HS-27A (cell line): ENCODE measurements at regions not wholly inside any gene's neighbourhood (a gene's known extent, or its start where the extent isn't known, plus 50 kb on each side); places are given as distances from the start of the nearest gene placed in this dataset.

Source experiments
- DNase-seq: peaks from one replicate; pipeline ENCODE4 v3.0.0-alpha.2; 2012; ENCODE audit warnings: low read depth, missing footprints

DNA sequence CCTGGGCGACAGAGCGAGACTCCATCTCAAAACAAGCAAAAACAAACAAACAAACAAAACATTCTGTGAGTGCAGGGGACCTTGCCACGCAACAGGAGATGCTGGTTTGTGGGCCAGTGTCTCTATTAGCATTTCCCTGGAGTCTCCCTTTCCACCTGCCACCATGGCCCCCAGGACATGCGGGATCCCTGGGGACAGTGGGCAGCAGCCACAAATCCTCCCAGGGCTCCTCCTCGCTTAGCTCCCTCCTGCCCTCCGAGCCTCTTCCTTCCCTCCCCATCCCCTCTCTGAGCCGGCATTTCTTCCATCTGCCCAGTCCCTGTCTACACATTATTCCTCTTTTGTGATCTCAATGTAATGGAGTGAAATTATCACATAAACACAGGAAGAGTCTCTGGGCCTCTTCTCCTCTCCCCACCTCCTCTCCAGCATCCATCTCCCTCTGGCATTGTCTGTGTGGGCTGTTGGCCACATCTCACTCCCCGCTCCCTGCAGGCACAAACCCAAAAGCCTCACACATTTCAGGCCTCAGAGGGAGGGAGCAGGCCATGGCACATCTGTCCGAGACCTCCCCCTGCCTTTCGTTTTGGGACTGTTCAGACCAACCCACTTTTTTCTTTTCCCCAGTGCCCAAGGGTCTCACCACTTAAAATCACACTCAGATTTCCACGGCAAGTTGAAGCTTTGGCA lies 144.3 kb downstream of the MIS18A start:
- DNase-seq: no peak

DNA sequence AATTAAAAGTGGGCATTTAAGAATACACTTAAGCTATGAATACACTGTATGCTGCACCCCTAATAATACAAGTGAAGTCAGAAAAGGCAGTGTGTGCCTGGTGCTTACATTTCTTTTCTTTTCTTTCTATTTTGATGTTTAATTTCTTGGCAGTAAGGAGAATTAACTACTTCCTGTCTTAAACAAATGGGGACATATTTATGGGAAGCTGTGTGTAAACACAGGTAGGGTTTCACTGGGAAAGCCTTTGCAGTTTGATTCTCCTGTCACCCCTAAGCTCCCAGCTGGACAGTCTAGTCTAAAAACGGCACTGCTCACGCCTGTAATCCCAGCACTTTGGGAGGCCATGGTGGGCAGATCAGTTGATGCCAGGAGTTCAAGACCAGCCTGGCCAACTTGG lies 146.0 kb downstream of the MIS18A start:
- DNase-seq: no peak

GRCh38 chr21:32132409-32132808 lies 146.4 kb downstream of the MIS18A start:
- DNase-seq: no peak

DNA sequence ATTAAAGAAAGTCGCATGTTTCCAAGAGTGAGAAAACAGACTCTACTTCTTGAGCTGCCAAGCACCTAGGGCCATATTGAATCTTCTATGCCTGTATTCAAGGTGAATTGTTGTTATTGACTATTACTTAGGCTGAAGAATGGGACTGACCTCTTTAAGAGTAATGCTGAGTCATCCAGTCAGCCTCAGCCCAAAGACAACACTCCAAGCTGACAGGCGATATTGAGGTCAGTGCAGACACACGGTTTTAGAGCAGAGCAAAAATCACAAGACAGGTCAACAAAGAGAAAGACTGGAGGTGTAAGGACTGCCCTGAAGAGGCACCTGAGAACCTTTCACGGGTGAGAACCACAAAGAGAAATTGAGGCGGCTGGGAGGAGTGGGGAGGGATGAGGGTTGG lies 146.9 kb downstream of the MIS18A start:
- no peak for DNase-seq

DNA sequence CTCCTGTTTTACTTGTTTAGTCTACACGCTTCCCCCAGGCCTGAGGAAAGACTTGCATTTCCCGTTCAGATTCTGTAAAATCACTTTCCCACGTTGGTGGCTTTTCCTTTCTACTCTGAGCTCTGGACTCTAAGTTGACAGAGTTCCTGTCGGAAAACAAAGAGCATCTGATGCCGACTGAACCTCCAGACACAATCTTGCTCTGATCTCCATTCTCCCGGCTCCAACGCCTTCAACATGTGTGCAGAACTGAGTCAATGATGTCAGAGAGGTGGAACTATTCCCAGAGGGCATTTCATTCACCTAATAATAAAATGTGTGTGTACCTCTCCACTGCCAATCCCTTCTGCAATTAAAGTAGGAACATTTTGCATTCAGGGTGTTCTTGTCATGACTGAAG lies 147.7 kb downstream of the MIS18A start:
- no peak for DNase-seq

GRCh38 chr21:32130031-32130891 lies 148.6 kb downstream of the MIS18A start:
- DNase-seq: no peak

- DNase-seq: no peak
Observed at GRCh38 chr21:32127081-32127480, 151.8 kb downstream of the MIS18A start.

GRCh38 chr21:32122082-32122481 lies 156.8 kb downstream of the MIS18A start:
- no peak for DNase-seq

GRCh38 chr21:32120230-32120629 lies 158.6 kb downstream of the MIS18A start:
- DNase-seq: no peak

DNA sequence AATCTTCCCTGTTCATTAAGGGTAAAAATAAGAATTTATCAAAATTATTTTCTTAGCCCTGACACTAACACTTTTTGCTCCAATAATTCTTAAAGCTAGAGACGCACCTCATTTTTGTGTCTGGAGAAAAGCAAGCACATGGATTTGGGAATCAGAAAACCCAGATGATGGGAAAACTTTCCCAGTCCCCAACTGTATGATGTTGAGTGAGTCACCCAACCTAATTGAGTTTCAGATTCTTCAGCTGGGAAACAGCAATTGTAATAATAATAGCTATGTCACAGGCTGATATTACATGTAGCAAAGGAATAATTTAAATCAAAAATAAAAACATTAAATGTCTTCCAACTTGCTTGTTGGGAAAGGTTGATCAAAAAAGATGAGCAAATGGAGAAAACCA lies 159.0 kb downstream of the MIS18A start:
- DNase-seq: no peak

DNA sequence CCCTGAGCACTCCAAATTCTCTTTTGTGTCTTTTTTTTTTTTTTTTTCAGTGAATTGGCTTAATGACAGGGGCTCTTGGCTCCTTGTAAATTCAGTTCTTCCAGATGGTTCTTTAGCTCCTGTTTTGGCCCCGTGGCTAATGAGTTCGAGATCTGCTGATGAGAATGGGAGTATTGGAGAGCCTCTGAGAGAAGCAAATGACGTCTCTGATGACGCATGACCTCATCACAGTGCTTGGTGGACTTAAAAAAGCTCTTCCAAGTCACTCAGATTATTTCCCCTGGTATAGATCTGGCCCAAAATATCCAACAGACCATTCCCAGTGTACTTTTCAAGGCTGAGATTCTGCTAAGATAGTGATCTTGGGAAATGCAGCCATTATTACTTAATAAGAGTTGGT lies 159.5 kb downstream of the MIS18A start:
- DNase-seq: no peak

- no peak for DNase-seq
Observed at GRCh38 chr21:32114419-32115035, 164.3 kb downstream of the MIS18A start.

DNA sequence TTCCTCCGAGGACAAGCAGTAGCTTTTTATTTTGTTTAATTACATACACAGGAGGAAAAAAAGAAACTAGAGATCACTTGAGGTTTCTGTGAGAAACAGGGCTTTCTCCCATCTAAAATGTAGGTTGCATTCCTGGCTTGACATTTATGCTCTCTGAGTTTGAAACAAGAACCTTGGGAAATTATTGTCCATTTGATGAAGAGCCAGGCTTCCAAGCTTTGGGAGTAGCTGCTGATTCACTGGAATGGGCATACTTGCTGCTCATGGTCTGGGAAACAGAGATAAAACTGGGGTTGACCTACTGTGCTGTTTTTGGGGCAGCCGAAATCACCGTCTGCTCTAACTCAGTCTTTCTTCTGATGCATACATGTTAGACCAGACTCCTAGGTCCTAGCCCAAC lies 165.4 kb downstream of the MIS18A start:
- no peak for DNase-seq

DNA sequence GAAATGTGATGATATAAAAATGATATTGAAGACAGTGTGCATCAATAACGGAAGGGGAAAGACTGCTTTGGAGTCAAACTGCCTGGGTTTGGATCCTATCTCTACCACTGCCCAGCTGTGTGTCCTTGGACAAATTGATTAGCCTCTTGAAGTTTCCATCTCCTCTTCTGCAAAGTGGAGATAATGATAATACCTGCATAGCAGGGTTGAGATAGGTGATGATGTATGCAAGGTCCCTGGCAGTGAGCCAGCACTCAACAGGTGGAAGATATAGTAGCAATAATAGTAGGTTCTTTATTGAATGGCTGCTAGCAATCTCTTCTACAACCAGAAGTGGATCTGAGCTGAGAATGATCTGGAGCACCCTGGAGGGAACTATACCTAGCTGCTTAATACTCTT lies 166.7 kb downstream of the MIS18A start:
- DNase-seq: no peak

- DNase-seq: no peak
Observed at GRCh38 chr21:32108566-32108965, 170.3 kb downstream of the MIS18A start.

GRCh38 chr21:32103361-32103760 lies 175.5 kb downstream of the MIS18A start:
- DNase-seq: no peak

- no peak for DNase-seq
Observed at GRCh38 chr21:32102426-32102825, 176.4 kb downstream of the MIS18A start.

- DNase-seq: no peak
Observed at GRCh38 chr21:32101277-32101676, 177.6 kb downstream of the MIS18A start.

- DNase-seq: no peak
Observed at GRCh38 chr21:32100423-32100822, 178.4 kb downstream of the MIS18A start.

DNA sequence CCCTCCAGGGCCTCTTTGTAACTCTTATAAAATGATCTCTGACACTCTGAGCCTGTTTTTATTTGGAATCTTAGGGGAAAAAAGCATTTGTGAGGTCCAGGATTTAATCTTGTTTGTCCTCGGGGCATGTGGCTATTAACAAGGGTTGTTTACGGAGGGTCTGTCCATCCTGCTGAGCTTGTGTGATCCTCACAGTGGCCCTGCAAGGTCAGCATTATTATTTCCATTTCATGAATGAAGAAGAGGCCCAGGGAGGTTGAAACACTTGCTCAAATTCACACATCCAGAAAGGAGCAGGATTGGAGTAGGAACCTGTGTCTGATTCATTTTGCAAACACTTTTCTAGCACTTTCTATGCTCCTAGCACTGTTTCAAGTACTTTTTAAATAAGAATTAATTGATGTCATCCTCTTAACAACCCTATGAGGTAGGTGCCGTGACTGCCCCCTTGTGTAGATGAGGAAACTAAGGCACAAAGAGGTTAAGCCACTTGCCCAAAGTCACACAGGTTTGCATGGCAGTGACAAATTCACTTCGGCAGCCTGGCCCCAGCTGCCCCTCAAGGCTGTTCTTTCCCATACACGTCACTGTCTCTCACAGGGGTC lies 178.9 kb downstream of the MIS18A start:
- DNase-seq: no peak

DNA sequence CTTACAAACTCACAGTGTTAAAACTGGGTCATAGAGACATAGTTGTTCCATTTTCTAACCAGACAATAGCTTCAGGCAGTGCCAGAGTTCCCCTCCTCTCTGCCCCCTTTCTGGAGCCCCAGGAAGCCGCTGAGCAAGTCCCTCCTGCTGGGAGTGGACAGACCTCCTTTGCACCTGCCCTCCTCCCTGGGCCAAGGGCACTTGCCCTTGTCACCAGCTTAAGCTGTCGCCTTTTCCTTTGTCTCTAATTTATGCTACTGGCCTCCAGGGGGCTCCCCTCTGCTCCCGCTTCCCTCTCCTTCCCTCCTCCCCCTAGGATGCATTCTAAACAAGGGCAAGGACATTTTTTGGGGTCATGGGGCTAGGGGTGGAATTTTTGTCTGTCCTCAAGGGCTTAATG lies 182.4 kb downstream of the MIS18A start:
- no peak for DNase-seq

DNA sequence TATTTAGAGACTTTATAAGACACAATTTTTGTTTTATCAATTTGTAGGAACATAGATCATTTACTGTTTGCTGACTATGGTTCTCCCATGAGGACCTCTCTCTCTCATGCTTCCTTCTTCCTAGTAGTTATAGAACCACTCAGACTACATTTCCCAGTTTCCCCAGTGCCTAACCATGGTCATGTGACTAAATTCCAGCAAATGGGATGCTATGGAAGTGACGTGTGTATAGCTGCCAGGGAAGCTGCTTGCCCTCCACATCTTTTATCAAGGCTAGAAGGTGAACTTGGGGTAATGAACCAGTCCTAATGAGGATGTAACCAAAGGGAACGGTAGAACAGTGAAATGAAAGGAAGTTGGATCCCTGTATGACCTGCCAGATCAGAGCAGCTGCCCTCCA lies 184.0 kb downstream of the MIS18A start:
- peak; percentile 5 for DNase-seq
